Activated naive CD8-positive, alpha-beta T cell treated with anti-CD3 and anti-CD28 coated beads, Interleukin-2, amount 50 U/mL, for 24 hours (primary cell): ENCODE measurements at regions not wholly inside any gene's neighbourhood (a gene's known extent, or its start where the extent isn't known, plus 50 kb on each side); places are given as distances from the start of the nearest gene placed in this dataset.

Experiments used
- ATAC-seq: fragments of 150-1000 bp; cut with Tn5 transposase; one replicate; pipeline ENCODE4 v1.10.0; 2021
- DNase-seq: peaks from one replicate; pipeline ENCODE4 v3.0.0; 2021
- H3K27ac Mint-ChIP-seq: one replicate; pipeline ENCODE4 v1.8.0; 2021; ENCODE audit warnings: mild to moderate bottlenecking, mixed read lengths
- H3K27me3 Mint-ChIP-seq: one replicate; pipeline ENCODE4 v1.8.0; 2021; ENCODE audit warnings: mixed read lengths
- H3K36me3 Mint-ChIP-seq: one replicate; pipeline ENCODE4 v1.8.0; 2021; ENCODE audit warnings: low read depth, mixed read lengths
- H3K4me1 Mint-ChIP-seq: one replicate; pipeline ENCODE4 v1.8.0; 2021; ENCODE audit warnings: mixed read lengths
- H3K4me3 Mint-ChIP-seq: one replicate; pipeline ENCODE4 v1.8.0; 2021; ENCODE audit warnings: mild to moderate bottlenecking, moderate library complexity, mixed read lengths
- H3K9me3 Mint-ChIP-seq: one replicate; pipeline ENCODE4 v1.8.0; 2021; ENCODE audit warnings: mixed read lengths

DNA sequence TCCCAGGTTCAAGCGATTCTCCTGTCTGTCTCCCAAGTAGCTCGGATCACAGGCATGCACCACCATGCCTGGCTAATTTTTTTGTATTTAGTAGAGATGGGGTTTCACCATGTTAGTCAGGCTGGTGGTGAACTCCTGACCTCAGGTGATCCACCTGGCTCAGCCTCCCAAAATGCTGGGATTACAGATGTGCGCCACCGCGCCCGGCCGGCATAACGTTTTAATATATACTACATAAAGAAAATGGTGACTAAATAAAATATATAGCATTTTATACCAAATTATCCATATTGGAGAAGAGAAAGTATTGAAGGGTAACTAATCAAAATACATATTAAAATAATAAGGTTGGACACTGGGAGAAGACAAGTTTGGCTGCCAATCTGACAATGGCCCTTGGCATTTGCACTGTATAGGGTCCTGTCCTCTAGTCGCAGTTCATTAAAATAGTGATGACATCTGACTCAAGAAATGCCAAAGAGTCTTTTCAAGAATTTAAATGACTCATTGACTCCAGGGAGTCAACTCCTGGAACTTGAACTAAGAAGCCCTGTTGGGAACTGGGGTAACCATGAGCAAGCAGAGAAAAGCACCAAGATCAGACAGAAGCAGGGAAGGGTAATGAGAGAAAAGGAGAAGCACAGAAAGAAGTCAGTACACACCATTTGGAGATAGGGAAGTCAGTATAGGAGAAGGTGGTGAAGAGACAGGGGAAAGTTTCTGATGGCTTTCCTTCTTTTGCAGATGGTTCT is 91.1 kb downstream of the CH25H start:
- DNase-seq = no peak
- Mint-ChIP-seq H3K27me3 (peaks cover 16% of the 10 kb centered on the region), H3K4me3 (no peak overlapping the region), H3K9me3 (peaks cover 5% of the 10 kb centered on the region), H3K4me1 (peaks cover 3% of the 10 kb centered on the region), H3K27ac (no peak overlapping the region), H3K36me3 (no peaks in the 10 kb centered on the region)
- ATAC-seq = peak; percentile 28

DNA sequence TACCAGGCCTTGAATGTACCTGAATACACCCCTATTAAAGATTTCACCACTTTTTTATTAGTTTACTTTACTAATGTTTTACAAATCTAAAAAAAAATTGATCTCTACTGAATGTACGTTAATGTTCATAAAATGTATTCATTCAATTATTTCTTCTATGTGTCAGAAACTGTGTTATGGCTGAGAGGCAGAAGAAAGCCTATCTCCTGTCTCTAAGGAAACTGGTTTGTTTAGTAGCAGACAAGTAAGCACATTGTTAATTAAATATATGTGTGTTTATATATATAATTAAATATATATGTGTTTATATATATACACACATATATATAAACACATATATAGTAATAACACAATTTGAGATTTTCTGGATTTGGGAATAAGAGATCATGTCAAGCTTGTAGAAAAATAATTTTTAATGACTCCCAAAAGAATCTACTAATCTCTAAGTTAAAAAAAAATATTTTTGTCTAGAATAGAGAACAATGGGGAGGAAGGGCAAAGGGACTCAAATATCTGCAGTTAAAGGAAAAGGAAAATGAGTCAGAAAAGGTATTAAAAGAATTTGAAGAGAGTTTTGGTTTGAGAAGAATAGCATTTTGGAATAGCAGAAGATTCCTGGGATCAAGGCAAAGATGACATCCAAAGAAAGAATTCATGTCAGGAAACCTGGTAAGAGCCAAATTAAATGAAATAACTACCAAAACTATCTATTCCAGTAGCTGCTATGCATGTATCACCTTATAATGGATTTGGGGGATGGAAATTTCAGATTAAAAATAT is 92.1 kb downstream of the CH25H start:
- Mint-ChIP-seq H3K36me3 (no peaks in the 10 kb centered on the region), H3K27me3 (peaks cover 12% of the 10 kb centered on the region), H3K9me3 (peaks cover 5% of the 10 kb centered on the region), H3K27ac (no peak overlapping the region), H3K4me1 (peaks cover 3% of the 10 kb centered on the region), H3K4me3 (no peak overlapping the region)
- no peak for ATAC-seq
- DNase-seq = no peak

GRCh38 chr10:89102735-89103134 is 104.4 kb downstream of the CH25H start:
- no peak for DNase-seq
- peaks cover 3% of the 10 kb centered on the region for H3K9me3 Mint-ChIP-seq
- no peak overlapping the region for H3K27ac Mint-ChIP-seq
- ATAC-seq = no peak
- H3K4me3 Mint-ChIP-seq = no peak overlapping the region
- H3K4me1 Mint-ChIP-seq = no peaks in the 10 kb centered on the region
- H3K27me3 Mint-ChIP-seq = no peaks in the 10 kb centered on the region
- H3K36me3 Mint-ChIP-seq = no peaks in the 10 kb centered on the region

- Mint-ChIP-seq H3K27ac (no peak overlapping the region), H3K27me3 (no peaks in the 10 kb centered on the region), H3K36me3 (no peaks in the 10 kb centered on the region), H3K4me1 (no peaks in the 10 kb centered on the region), H3K9me3 (peaks cover 2% of the 10 kb centered on the region), H3K4me3 (no peak overlapping the region)
- no peak for ATAC-seq
- DNase-seq = no peak
Measured at GRCh38 chr10:89101943-89102342, 105.2 kb downstream of the CH25H start.

DNA sequence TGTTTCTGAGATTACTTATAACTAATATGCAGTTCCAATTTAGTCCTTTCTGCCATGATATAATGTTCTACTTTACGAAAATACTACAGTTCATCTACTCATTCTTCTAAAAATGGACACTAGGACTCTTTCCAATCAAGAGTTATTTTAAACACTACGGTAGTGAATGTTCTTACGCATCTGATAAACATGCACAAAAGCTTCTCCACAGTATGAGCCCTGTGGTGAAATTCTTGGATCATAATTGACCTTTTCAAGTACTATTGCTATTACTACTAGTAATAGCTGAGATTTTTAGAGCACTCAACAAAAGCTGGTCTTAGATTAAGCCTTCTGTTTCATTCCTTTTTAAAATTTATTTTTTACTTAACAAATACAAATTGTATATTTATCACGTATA is 106.4 kb downstream of the CH25H start:
- H3K4me1 Mint-ChIP-seq = peaks cover 11% of the 10 kb centered on the region

GRCh38 chr10:89097226-89097625 is 106.6 kb downstream of the FAS start:
- no peak for DNase-seq
- no peak for ATAC-seq
- Mint-ChIP-seq H3K27me3 (no peaks in the 10 kb centered on the region), H3K4me1 (peaks cover 14% of the 10 kb centered on the region), H3K36me3 (no peaks in the 10 kb centered on the region), H3K9me3 (no peaks in the 10 kb centered on the region), H3K4me3 (no peak overlapping the region), H3K27ac (no peak overlapping the region)

More for the DNA sequence above, 106.4 kb downstream of the CH25H start:
- ATAC-seq (no peak), DNase-seq (no peak)
- Mint-ChIP-seq H3K27me3 (no peaks in the 10 kb centered on the region), H3K4me3 (no peak overlapping the region), H3K27ac (no peak overlapping the region), H3K9me3 (no peaks in the 10 kb centered on the region), H3K36me3 (no peaks in the 10 kb centered on the region)

GRCh38 chr10:89095701-89096391 is 105.2 kb downstream of the FAS start:
- no peaks in the 10 kb centered on the region for H3K27me3 Mint-ChIP-seq
- H3K4me1 Mint-ChIP-seq = peaks cover 21% of the 10 kb centered on the region
- no peak overlapping the region for H3K4me3 Mint-ChIP-seq
- no peaks in the 10 kb centered on the region for H3K9me3 Mint-ChIP-seq
- ATAC-seq (peak; percentile 70), DNase-seq (no peak)
- H3K27ac Mint-ChIP-seq = no peak overlapping the region
- no peaks in the 10 kb centered on the region for H3K36me3 Mint-ChIP-seq

DNA sequence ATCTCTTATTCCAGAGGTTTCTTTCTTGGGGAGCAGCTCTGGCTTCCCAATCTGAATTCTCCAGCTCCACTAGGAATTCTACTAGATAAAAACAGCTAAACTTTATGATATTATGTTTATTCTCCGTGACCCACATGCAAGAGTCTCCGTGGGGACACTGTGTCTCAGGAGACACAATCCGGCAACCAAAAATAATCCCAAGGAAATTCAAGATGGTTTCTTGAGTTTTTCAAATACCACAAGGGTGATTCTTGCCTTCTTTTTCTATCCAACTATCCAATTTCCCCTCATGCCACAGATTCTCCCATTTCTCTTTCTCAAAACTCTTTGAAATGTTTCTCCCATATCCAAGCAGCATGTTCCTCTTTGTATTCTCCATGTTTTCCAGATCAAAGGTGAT is 103.1 kb downstream of the FAS start:
- H3K27ac Mint-ChIP-seq = no peak overlapping the region
- peaks cover 28% of the 10 kb centered on the region for H3K4me1 Mint-ChIP-seq
- ATAC-seq (no peak), DNase-seq (no peak)
- H3K4me3 Mint-ChIP-seq = no peak overlapping the region
- no peaks in the 10 kb centered on the region for H3K27me3 Mint-ChIP-seq
- H3K9me3 Mint-ChIP-seq = no peaks in the 10 kb centered on the region
- H3K36me3 Mint-ChIP-seq = peaks cover 1% of the 10 kb centered on the region

- Mint-ChIP-seq H3K4me3 (no peak overlapping the region), H3K27me3 (no peaks in the 10 kb centered on the region), H3K36me3 (peaks cover 1% of the 10 kb centered on the region), H3K27ac (peak overlapping the region; percentile 13), H3K4me1 (peaks cover 30% of the 10 kb centered on the region), H3K9me3 (no peaks in the 10 kb centered on the region)
- no peak for DNase-seq
- no peak for ATAC-seq
Measured at GRCh38 chr10:89092981-89093380, 102.4 kb downstream of the FAS start.

GRCh38 chr10:89092439-89092838 is 101.8 kb downstream of the FAS start:
- H3K36me3 Mint-ChIP-seq = peaks cover 1% of the 10 kb centered on the region
- no peaks in the 10 kb centered on the region for H3K9me3 Mint-ChIP-seq
- H3K27me3 Mint-ChIP-seq = no peaks in the 10 kb centered on the region
- DNase-seq (no peak), ATAC-seq (no peak)
- H3K4me3 Mint-ChIP-seq = no peak overlapping the region
- peaks cover 30% of the 10 kb centered on the region for H3K4me1 Mint-ChIP-seq
- H3K27ac Mint-ChIP-seq = no peak overlapping the region

DNA sequence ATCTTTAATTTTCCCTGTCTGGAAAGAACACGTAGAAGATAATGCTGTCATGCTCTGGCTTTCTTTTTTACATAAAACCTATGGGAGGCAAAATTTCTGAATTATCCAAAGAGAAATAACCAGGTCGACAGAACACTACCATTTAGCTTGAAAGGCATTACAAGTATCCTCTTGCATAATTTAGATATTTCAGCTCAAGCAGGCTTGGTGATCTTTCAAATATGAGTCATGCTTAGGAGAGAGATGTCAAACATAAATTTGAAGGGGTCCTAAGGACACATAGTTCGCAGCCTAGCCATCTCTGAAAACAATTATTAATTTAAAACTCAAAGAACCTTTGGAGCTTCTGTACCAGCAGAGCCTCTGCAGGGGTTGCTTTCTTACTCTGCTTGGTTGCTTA is 100.9 kb downstream of the FAS start:
- Mint-ChIP-seq H3K9me3 (no peaks in the 10 kb centered on the region), H3K36me3 (peaks cover 1% of the 10 kb centered on the region), H3K27me3 (no peaks in the 10 kb centered on the region), H3K4me1 (peaks cover 28% of the 10 kb centered on the region), H3K27ac (no peak overlapping the region), H3K4me3 (no peak overlapping the region)
- ATAC-seq (no peak), DNase-seq (no peak)

DNA sequence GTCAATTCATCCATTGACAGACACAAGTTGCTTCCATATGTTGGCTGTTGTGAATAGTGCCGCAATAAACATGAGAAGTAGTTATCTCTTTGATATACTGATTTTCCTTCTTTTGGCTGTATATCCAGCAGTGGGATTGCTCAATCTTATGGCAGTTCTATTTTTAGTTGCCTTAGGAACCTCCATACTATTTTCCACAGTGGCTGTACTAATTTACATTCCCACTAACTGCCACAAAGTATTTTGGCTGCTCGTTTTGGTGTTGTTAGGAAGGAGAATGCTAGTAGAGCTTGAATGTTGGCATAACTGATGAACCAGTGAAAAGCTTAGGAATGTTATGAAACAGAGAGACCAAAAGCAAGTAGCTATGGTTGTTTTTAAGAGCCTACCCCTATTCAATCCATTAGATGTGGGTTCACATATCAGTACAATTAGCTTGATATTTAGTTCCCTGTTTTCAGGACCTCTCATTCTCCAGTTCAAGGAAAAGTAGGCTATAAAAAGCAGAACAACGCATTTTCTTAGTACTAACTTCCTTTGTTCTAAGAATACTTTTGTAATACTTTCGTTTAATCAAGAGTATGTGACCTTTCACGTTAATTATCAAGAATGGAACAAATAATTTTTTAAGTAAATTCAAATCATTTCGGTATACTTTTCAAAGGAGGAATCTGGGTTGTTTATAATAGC is 100.3 kb downstream of the FAS start:
- H3K36me3 Mint-ChIP-seq = peaks cover 1% of the 10 kb centered on the region
- no peaks in the 10 kb centered on the region for H3K27me3 Mint-ChIP-seq
- peaks cover 22% of the 10 kb centered on the region for H3K4me1 Mint-ChIP-seq
- DNase-seq = no peak
- no peak overlapping the region for H3K4me3 Mint-ChIP-seq
- no peaks in the 10 kb centered on the region for H3K9me3 Mint-ChIP-seq
- H3K27ac Mint-ChIP-seq = no peak overlapping the region
- ATAC-seq = no peak

GRCh38 chr10:89086801-89087521 is 96.4 kb downstream of the FAS start:
- H3K4me3 Mint-ChIP-seq = peak overlapping the region; percentile 9
- no peaks in the 10 kb centered on the region for H3K9me3 Mint-ChIP-seq
- H3K27me3 Mint-ChIP-seq = no peaks in the 10 kb centered on the region
- peaks cover 1% of the 10 kb centered on the region for H3K36me3 Mint-ChIP-seq
- DNase-seq (peak; percentile 17), ATAC-seq (peak; percentile 60)
- peaks cover 28% of the 10 kb centered on the region for H3K4me1 Mint-ChIP-seq
- peak overlapping the region; percentile 41 for H3K27ac Mint-ChIP-seq

- Mint-ChIP-seq H3K36me3 (peaks cover 1% of the 10 kb centered on the region), H3K9me3 (no peaks in the 10 kb centered on the region), H3K27me3 (no peaks in the 10 kb centered on the region), H3K4me1 (peaks cover 19% of the 10 kb centered on the region), H3K4me3 (no peak overlapping the region), H3K27ac (no peak overlapping the region)
- ATAC-seq (peak; percentile 38), DNase-seq (no peak)
Measured at GRCh38 chr10:89085153-89085552, 94.6 kb downstream of the FAS start.
